ENCODE measurements at regions not wholly inside any gene's neighbourhood (a gene's known extent, or its start where the extent isn't known, plus 50 kb on each side); places are given as distances from the start of the nearest gene placed in this dataset.

DNA sequence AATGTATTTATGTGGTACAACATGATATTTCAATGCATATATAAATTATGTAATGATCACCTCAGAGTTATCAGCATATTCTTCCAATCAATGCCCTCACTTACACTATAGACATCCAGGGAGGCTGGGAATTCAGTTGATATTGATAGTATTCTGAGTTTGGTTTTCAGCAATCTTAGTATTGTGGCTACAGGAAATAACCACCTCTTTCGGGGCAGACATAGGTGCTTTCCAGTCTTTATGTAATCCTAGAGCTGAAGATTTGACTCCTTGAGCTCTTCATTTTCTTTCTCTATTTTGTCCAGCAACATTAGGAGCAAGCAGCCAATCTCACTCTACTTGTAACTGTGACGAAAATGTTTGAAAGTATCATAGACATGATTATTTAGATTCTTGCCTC lies 712.7 kb upstream of the KIRREL3 start:
- DNase-seq, result no peak

GRCh38 chr11:127711748-127712147 lies 711.2 kb upstream of the KIRREL3 start:
- no peak for DNase-seq

GRCh38 chr11:127710831-127711230 lies 710.3 kb upstream of the KIRREL3 start:
- DNase-seq, result no peak

DNA sequence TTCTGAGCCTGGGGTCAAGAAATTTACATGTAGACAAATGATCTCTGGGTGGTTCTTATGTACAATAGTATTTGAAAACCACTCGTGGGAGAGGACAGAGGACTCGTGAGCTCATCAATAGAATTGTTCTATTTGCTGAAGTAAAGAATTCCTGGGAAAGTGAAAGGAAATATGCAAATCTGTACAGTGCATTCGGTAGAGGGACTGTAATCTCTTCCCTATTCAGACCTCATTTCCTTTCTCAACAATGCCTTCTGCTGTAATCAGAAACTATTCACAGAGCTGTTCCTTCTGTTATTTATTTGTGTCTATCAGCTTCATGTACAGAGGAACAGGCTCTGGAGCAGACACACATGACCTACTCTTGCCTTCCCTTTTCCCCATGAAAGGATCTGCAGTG lies 709.4 kb upstream of the KIRREL3 start:
- DNase-seq, result no peak

DNA sequence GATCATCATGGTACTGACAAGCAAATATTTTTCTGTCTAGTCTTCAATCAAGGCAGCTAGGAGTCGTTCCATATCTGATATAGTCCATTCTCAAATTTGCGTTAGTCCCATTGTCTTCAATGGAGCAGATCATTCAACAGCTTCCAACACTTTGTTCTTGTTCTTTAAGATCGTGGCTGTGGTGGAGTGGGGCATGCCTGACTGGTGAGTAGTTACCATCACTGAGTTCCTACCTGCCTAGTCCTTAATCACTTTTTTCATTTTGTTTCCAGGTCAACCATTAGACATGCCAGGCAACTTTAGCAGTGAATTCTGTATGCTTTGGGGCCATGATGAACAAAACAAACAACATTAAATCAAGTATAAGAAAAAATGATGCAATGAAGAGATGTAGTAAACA lies 693.1 kb upstream of the KIRREL3 start:
- DNase-seq, result no peak

- no peak for DNase-seq
Observed at GRCh38 chr11:127683321-127683720, 682.8 kb upstream of the KIRREL3 start.

DNA sequence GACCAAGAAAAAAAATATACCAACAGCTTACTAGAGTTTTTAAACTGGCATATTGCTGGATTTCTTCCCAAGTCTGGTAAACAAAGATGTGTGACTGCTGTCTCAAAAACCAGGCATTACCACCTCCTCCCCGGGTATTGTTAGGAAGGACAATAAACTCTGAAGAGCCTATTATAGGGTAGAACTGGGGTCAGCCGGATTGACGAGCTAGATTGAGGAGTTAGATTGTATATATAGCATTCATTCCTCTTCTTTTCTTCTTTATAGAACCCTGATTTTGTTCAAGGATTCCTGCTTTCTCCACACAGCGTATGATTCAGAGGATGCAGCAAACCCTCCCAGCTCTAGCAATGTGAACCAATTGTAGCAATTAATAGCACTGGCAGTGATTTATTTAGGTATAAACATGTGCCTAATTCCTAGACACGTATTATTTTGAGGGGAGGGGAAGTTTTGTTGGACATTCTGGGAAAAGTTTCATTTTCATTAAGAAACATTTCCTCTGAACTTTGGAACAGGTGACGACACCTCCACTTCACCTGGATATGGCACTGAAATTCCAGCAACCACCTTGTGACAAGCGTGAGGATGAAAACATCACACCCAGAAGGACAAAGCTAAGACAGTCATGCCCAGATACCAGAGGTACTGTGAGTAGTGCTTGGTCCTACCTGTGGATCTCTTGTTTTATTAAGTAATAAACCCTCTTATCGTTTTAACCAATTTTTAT lies 679.4 kb upstream of the KIRREL3 start:
- no peak for DNase-seq

DNA sequence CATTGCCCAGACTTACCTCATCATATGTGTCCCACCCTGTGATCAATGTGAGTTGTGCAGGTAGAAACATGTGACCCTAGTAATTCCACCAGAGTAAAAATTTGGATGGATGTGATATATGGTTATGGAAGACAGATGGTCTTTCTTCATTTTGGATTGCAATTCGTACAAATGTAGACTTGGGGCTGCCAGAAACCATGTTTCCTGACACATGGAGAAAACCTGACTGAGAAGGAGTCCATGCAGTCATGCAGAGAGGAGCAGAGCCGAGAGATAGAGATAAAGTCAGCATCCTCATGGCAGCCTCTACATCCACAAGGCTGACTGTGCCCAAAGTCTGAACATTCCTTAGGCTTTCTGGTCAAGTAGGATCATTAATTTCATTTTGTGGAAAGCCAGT lies 678.1 kb upstream of the KIRREL3 start:
- no peak for DNase-seq

DNA sequence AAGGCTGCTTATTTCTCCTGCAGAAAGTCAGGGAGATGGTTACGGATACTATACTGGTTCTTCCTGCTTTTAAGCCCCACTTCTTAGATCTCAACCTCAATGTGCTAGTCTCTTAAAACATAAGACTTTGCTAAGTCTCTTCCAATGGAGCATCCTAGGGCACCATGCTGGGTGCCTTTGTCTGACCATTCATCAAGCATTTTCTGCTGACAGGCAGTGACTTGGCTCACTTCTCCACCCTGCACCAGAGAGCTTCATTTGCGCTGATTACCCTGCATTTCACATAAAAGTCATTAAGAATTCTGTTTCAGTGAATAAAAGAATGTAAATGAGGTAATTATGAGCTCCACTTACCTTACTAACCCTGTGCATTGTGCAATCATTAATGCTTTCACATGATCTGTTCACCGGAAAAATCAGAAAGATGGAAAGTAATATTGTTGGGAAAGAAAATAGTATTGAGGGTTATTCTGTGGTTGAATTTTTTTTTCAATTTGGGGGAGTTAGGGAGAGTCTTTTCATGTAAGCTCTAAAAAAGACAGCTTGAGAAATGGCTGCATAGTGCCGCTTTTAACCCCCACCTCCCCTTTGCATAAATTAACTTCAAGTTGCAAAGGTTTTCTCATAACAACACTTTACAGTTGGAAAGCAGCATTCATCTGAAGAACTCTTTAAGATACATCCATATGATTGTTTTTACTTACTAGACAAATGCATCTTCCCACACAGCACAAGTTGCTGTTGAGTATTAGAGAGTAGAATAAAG lies 677.3 kb upstream of the KIRREL3 start:
- no peak for DNase-seq

GRCh38 chr11:127675581-127675980 lies 675.0 kb upstream of the KIRREL3 start:
- DNase-seq, result no peak

GRCh38 chr11:127674754-127675153 lies 674.2 kb upstream of the KIRREL3 start:
- DNase-seq, result no peak

GRCh38 chr11:127670374-127671119 lies 670.0 kb upstream of the KIRREL3 start:
- DNase-seq, result no peak

- DNase-seq, result no peak
Observed at GRCh38 chr11:127656116-127656836, 655.7 kb upstream of the KIRREL3 start.

GRCh38 chr11:127653076-127653475 lies 652.5 kb upstream of the KIRREL3 start:
- no peak for DNase-seq

- no peak for DNase-seq
Observed at GRCh38 chr11:127651888-127652221, 651.3 kb upstream of the KIRREL3 start.

- DNase-seq, result no peak
Observed at GRCh38 chr11:127651175-127651887, 650.8 kb upstream of the KIRREL3 start.

DNA sequence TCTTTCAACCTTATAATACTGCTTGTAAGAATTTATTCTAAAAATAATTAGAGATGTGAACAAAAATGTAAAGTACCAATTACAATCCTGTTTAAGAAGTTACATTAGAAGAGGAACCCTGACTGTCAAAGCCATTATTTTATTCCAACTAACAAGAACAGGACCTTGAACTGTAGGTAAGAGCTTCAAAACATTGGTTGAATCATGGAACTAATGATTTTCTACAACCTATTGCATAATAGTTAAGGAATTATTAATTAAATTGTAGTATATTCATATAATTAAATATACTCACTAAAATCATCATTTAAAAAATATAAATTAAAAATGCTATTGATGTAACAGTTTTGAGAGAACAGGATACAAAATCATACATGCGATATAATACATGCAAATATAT lies 649.4 kb upstream of the KIRREL3 start:
- DNase-seq, result no peak

GRCh38 chr11:127649071-127649470 lies 648.5 kb upstream of the KIRREL3 start:
- no peak for DNase-seq

- no peak for DNase-seq
Observed at GRCh38 chr11:127648583-127648982, 648.0 kb upstream of the KIRREL3 start.

DNA sequence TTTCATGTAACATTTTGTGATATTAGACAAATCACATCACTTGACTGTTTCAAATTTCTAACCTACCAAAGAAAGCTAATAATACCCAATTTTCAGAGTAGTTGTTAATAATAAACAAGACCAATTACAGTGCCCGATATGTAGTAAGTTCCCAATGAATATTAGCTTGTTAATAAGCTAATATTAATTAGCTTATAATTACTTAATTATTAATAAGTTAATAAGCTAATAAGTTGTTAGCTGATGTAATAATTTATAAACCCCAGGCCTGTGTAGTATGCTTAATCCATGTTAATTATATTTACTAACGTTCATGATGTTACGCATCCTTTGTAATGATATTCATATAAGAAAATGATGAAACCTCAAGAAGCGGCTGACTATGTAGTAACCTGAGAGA lies 643.8 kb upstream of the KIRREL3 start:
- DNase-seq, result no peak

GRCh38 chr11:127643268-127644058 lies 642.9 kb upstream of the KIRREL3 start:
- no peak for DNase-seq
